HG03354 (cell line): ENCODE measurements at regions not wholly inside any gene's neighbourhood (a gene's known extent, or its start where the extent isn't known, plus 50 kb on each side); places are given as distances from the start of the nearest gene placed in this dataset.
A peak's percentile ranks its signal among the peaks of the same experiment; 100 is the strongest.

Experiments
- ATAC-seq: cut with Tn5 transposase; IDR thresholded peaks from one replicate; pipeline ENCODE4 v1.9.1; 2021; ENCODE audit warnings: mild to moderate bottlenecking; ENCODE audit not compliant: unreplicated experiment, poor library complexity, severe bottlenecking

DNA sequence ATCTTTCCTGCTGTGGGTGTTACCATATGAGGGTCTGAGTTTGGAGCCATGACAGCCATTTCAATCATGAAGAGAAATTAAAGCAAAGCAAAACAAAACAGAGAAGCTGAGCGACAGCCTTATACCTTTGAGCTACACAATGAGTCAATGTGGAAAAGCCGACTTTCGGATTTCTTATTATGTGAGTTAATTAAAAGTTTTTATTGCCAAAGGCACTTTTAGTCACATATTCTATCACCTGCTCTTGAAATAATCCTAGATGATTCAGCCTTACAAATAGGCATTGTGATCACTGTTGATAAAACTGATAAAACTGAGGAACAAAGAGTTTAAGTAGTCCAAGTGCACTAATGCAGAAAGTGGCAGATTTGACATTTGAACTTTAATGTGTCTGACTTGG, 381.9 kb upstream of the TENM4 start:
- ATAC-seq: no peak

DNA sequence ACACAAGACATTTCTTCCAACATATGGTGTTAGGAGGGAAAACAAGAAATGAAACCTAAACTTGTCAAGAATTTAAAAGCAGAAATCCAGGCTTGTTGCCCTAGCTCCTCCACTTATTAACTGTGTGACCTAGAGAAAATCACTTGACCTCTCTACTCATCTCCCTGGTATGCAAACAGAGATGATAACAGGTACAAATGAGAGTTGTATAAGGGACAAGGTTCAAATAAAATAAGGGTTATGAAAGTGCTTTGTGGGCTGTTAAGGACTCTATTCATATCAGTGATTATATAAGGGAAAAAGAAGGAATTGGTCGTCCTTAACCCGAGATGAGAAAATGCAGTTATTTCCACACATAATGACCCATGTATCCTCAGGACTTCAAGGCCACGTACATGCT, 372.7 kb upstream of the TENM4 start:
- ATAC-seq: no peak

GRCh38 chr11:79809487-79809886, 368.7 kb upstream of the TENM4 start:
- no peak for ATAC-seq

DNA sequence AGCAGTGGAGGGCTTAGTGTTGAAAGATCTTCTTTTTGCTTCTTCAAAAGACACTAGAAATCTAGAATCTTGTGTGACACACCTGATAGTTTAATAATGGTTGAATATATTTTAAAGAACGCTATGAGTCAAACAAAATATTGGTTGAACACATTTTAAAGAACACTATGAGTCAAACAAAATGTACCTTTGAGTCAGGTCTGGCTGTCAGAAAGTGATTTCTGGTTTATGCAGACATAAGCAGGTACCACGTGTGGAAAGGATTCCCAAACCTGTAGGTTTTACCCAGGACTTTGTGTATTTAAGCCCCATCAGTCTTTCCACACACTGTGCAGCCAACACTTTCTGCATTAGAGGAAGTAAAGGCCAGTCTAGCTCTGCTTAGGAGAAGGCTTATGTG, 366.7 kb upstream of the TENM4 start:
- no peak for ATAC-seq

DNA sequence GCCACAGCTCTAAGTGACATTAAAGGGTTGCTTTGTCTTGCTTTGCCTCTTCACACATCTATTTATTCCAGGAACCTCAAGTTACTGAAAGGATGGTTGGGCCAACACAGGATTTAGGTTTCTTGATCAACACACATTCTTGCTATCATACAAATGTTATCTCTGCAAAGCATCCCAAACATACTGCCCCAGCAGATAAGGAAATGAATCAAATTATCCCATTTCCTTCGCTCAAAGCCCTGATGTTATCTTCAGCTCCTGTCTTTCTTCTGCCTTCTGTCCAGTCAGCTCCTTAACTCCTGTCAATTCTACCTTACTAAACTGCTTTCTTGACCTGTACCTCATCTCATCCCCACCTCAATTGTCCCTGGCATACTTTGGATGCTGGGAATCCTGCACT, 355.9 kb upstream of the TENM4 start:
- no peak for ATAC-seq

DNA sequence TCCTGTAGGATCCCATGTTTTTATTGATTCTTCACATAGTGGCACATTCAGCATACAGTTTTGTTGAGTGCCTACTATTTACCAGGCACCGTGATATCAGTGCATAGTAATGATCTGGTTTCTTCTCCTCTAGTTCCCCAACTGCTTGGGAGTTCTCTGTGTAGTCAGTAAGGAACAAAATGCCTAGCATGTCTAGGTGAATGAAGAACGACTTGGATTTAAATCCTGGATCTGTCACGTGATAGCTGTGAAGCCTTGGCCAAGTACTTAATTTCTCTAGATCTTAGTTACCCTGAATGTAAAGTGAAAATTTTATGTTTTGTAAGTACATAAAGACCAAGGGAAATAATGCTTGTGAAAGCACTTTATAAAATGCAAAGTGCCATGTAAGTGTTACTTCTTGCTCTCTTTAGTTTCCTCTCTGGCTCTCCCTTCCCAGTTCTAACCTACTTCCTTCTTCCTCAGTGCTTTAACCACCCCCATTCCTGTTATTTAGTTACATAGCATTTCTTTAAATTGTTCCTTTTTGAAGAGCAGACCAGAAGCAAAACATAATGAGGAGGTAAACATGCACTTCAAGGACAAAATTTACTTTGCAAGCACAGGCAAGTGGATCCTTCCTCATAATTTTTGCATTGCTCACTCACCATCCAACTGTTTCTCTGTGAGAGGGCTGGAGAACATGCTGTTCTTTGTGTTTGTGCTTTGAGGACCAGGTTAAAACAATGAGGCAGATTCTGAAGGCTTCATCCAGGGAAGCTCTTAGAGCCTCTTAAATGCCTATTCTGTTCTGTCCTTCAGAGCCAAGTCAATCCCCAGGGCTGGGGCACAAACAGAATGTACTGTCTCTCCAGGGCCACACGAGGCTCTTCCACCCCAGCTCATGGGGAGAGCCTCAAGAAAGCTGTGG, 353.9 kb upstream of the TENM4 start:
- ATAC-seq: no peak

DNA sequence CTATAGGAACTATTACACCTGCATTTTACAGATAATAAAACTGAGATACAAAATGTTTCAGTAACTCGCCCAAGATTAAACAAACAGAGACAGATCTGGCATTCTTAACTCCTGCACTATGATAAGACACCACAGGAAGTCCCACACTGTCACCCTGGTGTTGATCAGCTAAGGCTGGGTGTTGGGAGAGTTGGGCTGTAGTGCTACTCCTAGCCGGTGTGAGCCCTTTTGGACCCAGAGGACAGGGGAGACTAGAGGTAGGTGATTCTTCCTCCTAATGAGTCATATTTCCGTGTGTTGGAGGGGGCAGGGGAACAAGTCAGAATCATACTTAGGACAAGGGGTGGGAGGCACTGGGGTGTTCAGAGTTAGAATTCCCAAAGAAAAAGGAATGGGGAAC, 353.2 kb upstream of the TENM4 start:
- ATAC-seq: no peak

DNA sequence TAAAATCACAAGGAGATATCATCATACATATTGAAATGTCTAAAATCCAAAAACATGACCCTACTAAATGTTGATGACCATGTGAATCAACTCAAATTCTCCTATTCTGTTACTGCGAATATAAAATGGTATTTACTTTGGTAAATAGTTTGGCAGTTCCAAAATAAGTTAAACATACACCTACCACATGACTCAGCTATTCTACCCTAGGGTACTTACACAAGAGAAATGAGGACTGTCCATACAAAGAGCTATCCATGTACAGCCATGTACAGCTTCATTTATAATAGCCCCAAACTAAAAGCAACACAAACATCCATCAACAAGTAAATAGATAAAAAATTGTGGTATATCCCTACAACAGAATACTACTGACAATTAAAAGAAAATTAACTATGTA, 346.1 kb upstream of the TENM4 start:
- ATAC-seq: no peak

GRCh38 chr11:79783833-79784232, 343.0 kb upstream of the TENM4 start:
- ATAC-seq: no peak

GRCh38 chr11:79768343-79768742, 327.5 kb upstream of the TENM4 start:
- ATAC-seq: no peak

- no peak for ATAC-seq
Observed at GRCh38 chr11:79762279-79762921, 321.6 kb upstream of the TENM4 start.

DNA sequence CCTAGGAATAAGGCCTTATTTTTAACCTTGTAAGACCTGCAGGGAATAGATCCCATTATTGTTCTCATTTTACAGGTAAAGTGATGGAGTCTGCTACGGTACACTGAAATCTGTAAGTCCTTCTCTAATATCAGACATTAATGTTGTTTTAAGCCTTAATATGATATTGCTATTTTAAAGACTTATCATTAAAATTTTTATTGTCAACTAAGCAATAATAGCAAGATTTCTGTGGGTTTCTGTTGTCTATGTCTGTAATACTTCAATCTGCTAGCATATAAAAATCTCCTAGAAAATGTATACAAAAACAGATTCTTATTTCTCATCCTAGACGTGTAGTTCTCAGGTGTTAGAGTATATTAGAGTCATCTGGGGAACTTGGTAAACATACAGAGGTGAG, 317.5 kb upstream of the TENM4 start:
- ATAC-seq: no peak

DNA sequence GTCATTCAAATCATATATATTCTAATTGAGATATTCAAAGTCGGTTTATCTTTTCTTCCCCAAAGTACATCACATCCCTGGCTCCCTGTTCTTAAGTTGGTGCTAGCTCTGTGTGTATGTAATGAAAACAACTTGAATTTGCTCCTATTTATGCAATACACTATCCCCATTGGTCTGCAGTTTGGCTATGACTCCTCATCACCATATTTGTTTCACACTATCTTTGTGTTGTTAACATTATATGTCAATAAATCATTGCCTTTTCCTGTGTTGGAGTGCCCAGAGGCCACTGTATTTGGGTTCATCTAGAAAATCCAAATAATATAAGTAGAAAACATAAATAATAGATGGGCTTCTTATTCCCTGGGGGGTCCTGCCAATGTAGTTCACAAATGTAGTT, 306.6 kb upstream of the TENM4 start:
- no peak for ATAC-seq

- ATAC-seq: no peak
Observed at GRCh38 chr11:79744941-79745340, 304.1 kb upstream of the TENM4 start.

DNA sequence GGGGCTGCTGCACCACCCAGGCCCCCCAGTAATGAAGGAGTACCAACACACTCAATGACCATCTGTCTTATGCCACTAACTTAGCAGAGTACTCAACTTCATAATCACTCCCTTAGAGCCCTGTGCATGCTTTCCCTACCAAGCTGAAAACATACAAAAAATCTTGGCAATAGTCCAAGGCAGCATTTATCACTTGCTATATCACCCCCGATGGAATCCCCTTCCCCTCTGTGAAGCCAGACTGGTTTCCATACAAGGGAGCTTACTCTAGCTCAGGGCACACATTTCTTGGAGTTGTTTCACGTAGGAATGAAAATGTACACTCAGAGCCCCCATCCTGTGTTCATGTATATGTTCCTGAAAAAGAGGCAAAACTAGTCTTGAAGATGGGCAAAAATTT, 301.3 kb upstream of the TENM4 start:
- no peak for ATAC-seq

DNA sequence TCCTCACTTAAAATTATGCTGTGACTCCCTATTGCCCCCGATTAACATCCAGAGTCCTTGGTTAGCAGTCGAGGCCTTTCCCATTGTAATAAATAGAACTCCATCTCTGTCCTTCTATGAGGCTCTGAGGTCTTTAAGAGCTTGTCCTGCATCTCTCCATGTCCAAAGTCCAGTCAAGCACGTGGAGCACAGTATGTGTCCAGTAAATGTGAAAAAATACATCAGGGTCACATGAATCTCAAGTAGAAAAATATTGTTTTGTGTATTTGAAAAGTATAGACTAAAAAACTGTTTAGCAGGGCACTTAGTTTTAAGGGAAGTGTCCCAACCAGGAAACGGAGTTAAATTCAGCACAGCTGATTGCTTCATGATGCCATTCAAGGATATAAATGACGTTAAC, 298.8 kb upstream of the TENM4 start:
- ATAC-seq: no peak

DNA sequence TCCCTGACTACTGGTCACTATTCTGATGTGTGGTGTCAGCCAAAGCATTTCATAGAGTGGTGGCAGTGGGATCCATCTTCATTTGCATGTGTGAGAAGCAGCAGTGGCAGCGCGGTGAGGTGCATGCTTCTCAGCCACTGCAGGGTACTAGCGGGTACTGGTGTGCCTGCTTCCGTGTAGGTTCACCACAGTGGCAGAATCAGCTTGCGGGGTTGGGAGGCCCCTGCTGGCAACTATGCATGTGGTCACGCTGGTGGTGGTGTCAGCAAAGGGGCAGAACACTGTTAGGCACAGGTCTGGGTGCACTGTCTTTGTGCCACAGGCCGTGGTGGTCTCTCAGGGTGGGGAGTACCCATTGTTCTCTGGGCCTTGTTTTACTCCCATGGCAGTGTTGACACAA, 286.4 kb upstream of the TENM4 start:
- ATAC-seq: no peak

GRCh38 chr11:79720115-79720514, 279.3 kb upstream of the TENM4 start:
- no peak for ATAC-seq

GRCh38 chr11:79708319-79708932, 267.6 kb upstream of the TENM4 start:
- peak; percentile 66 for ATAC-seq

- no peak for ATAC-seq
Observed at GRCh38 chr11:79705648-79706047, 264.8 kb upstream of the TENM4 start.

DNA sequence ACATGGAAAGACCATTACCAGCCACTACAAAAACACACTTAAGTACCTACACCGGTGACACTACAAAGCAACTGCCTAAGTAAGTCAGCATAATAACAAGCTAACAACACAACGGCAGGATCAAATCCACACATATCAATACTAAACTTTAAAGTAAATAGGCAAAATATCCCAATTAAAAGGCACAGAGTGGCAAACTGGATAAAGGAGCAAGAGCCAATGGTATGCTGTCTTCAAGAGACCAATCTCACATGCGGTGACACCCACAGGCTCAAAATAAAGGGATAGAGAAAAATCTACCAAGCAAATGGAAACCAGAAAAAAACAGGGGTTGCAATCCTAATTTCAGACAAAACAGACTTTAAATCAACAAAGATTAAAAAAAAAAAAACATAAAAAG, 261.5 kb upstream of the TENM4 start:
- ATAC-seq: no peak
